GM21528 (cell line): ENCODE measurements at regions not wholly inside any gene's neighbourhood (a gene's known extent, or its start where the extent isn't known, plus 50 kb on each side); places are given as distances from the start of the nearest gene placed in this dataset.
"Not testable (repeated sequence)": the region's sequence is repeated elsewhere in the genome, so short reads cannot be mapped to it uniquely, and the experiment has no call there.

Experiments
- ATAC-seq: cut with Tn5 transposase; IDR thresholded peaks from one replicate; pipeline ENCODE4 v1.9.1; 2021; ENCODE audit warnings: mild to moderate bottlenecking, moderate library complexity; ENCODE audit not compliant: unreplicated experiment, low FRiP score

DNA sequence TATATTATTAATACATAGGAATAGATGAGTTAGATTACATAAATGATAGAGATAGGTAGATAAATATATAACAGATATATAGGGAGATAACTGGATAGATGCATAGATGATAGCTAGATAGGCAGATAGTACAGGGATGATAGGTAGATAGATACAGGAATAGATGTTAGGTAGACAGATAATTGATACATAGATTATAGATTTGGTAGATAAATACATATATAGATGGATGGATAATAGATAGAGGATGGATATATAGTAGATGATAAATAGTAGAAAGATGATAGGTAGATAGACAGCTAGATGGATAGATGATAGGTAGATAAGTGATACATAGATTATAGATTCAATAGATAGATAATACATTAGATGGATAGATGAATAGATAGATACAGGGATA lies 283.6 kb downstream of the SHOX start:
- no peak for ATAC-seq

DNA sequence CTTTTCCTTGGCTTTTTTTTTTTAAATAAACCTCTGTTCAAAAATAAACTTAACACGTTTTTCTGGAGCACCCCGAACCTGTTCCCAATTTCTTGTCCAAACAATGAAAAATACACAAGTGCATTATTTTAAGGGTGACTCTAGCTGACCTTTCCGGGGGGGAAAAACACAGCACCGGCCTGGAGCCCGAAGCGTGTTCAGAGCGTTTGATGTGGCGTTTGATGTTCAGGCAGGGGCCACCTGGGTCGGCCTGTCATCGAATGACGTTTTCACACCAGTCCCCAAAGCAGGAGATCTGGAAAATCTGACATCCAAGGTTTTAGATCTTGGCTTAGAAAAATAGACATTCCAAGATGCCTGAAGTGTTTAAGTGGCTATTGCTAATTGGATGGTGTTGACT lies 282.1 kb downstream of the SHOX start:
- no peak for ATAC-seq

DNA sequence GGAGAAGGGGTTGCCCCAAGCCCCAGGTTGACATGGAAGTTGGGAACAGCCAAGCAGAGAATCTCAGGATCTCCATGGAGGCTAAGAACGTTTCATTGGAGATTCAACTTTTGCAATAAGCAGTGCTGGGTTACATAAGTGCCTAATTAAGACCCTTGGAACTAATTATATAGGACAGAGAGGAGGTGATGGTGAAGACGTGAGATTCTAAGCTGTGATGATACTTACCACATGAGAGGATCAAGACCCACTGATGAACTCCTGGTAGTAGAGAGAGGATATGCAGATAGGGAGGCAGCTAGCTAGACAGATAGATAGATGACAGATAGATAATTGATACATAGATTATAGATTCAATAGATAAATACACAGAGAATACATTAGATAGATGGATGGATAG lies 278.5 kb downstream of the SHOX start:
- ATAC-seq, result not testable (repeated sequence)

DNA sequence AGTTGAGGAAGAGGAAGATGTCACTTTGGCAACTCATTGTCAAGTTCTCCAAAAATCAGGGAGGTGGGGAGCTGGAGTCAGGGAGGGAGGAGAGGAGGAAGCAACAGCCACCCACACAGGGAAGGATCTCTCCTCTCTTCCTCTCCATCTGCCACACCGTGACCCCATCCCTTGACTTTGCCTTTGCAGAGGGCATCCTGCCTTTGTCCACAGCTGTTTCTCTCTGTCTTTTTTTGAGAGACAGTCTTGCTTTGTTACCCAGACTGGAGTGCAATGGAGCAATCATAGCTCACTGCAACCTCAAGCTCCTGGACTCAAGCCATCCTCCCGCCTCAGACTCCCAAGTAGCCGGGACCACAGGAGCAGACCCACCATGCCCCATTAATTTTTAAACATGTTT lies 276.0 kb downstream of the SHOX start:
- ATAC-seq, result no peak

DNA sequence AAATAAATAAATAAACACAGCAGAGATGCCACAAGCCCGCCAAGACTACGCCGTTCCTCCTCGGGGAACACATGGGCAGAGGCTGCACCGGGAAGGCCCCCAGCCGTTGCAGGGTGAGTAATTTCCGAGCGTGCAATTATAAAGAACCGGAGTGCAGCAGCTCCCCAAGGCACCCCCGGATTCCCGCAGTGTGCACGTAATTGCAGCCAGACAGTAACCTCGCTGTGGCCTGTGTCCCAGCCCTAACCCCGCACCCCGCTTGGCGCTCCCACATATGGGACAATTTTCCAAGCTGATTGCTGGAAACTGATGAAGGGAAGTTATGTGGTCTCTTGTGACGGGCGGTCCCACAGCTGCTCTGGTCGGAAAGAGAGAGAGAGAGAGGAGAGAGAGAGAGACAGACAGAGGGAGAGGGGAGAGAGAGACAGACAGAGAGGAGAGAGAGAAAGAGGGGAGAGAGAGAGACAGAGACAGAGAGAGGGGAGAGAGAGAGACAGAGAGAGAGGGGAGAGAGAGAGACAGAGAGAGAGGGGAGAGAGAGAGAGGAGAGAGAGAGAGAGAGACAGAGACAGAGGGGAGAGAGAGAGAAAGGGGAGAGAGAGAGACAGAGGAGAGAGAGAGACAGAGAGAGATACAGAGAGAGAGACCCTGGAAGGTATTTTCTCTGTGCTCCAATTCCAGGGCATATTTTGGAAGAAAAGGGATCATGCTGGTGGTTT lies 275.4 kb downstream of the SHOX start:
- ATAC-seq, result no peak

DNA sequence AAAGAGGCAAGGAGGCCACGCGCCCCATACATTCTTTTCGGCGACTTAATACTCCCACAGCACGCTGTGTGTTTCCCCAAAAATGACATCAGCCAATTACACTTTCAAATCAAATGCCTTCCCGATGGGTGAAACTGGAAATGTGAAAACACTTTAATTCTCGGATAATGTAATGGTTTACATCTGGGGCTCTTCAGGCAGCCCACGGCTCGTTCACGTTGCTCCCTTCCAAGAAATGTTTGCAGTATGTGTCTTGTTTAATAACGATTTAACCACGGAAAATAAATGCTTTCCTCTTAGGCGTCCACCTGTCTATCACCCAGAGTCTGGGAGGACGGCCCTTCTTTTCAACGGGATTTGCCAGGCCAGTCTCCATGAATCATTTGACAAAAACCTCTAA lies 272.5 kb downstream of the SHOX start:
- ATAC-seq, result no peak

DNA sequence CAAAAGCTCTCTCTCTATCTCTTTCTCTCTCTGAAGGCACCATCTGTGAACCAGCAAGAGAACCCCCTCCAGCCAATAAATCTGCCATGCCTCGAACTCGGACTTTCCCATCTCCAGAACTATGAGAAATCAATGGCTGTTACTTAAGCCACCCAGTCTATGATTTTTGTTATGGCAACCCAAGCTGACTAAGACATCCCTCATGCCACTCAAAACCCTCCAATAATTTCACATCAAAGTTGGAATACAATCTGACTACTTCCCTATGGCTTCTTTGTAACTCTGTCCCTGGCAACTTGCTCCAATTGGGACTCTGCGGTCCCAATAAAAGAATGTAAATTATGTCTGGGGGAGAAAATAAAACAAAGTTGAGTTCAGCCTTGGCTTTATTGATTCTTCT lies 265.7 kb downstream of the SHOX start:
- no peak for ATAC-seq

DNA sequence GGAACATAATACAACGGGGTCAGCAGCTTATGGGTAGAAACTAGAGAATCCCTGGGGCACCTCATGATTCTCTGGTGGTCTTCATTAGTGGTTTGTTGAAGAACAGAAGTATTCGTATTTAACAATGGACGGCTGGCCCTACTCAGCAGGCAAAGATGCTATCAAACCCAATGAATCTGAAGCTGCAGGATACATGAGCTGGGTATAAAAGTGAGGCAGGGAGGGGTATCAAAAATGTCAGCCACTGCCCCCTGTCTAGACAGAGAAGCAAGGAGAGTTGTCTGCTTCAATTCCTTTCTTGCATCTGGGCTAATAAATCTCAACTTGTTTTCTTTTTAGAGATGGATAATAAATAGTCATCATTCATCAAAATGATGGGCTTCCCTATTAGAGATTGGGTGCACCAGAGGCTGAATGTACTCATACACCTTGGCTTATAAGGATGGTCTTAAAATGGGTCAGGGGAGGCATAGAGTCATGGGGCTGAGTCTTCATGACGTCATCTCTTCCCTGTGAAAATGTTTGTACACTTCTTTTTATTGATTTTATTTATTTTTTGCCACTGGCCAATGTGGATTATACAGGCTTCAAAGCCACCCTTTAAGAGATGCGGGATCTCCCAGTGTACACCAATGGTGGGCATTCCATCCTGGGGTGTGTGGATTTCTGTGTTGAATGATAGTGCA lies 259.5 kb downstream of the SHOX start:
- ATAC-seq, result no peak

DNA sequence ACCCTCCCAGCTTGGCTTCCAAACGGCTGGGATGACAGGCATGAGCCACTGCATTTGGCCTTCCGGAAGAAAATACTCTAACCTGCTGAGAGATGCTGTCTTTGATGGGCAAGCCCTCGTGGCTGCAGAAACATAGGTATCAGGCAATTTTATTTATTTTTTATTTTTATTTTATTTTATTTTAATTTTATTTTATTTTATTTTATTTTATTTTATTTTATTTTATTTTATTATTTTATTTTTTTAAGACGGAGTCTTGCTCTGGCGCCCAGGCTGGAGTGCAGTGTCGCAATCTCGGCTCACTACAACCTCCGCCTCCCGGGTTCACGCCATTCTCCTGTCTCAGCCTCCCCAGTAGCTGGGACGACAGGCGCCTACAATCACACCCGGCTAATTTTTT lies 257.1 kb downstream of the SHOX start:
- ATAC-seq, result not testable (repeated sequence)

DNA sequence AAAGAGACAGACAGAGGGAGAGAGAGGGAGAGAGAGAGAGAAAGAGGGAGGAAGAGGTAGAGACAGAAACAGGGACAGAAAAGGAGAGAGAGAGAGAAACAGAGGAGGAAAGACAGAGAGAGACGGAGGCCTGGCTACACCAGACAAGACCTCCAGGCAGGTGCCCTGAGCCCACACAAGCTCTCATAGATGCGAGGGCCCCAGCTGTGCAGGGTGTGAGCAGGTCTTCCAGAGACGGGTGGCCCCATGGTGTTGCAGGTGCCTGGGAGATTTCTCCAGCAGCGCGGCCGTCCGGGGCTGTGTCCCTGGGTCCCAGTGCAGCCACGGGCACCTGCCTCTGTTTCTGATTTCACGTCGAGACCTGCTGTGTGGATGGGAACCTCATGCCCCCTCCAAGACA lies 253.0 kb downstream of the SHOX start:
- no peak for ATAC-seq

DNA sequence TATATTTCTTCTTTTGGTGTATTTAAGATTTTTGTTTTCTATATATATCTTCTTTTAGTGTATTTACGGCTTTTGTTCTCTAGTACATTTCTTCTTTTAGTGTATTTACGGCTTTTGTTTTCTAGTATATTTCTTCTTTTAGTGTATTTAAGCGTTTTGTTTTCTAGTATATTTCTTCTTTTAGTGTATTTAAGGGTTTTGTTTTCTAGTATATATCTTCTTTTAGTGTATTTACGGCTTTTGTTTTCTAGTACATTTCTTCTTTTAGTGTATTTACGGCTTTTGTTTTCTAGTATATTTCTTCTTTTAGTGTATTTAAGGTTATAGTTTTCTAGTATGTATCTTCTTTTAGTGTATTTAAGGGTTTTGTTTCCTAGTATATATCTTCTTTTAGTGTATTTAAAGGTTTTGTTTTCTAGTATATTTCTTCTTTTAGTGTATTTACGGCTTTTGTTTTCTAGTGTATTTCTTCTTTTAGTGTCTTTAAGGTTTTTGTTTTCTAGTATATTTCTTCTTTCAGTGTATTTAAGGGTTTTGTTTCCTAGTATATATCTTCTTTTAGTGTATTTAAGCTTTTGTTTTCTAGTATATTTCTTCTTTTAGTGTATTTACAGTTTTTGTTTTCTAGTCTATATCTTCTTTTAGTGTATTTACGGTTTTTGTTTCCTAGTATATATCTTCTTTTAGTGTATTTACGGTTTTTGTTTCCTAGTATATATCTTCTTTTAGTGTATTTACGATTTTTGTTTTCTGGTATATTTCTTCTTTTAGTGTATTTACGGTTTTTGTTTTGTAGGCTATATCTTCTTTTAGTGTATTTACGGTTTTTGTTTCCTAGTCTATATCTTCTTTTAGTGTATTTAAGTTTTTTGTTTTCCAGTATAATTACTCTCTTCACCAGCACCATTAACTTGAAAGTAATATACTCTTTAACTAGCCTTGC lies 249.4 kb downstream of the SHOX start:
- not testable (repeated sequence) for ATAC-seq

DNA sequence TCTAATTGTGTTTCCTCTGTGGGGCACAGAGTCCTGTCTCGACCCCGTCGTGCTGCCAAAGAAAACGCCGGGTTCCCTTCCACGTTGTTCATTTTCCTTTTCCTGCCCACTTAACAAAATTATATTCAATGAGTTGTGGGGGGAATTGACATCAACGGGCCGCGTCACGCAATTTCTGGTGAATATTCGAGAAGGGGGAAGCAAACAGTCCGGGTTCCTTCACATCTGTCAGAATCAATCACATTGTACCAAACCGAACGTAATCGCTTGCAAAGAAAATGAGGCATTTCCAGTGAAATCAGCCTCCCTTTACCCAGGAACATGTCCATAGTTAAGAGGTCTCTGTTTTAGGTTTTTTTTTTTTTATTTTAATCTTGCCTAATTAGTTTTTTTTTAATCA lies 243.5 kb downstream of the SHOX start:
- no peak for ATAC-seq

DNA sequence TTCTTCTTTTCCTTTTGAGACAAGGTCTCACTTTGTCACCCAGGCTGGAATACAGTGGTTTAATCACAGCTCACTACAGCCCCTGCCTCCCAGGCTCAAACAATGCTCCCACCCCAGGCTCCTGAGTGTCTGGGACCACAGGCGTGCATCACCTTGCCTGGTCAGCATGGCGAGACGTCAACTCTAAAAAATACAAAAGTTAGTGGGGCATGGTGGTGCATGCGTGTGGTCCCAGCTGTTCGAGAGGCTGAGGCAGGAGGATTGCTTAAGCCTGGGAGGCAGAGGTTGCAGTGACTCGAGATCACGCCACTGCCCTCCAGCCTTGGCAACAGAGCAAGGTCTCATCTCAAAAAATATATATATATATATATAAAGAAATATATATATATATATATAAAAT lies 242.4 kb downstream of the SHOX start:
- ATAC-seq, result no peak

DNA sequence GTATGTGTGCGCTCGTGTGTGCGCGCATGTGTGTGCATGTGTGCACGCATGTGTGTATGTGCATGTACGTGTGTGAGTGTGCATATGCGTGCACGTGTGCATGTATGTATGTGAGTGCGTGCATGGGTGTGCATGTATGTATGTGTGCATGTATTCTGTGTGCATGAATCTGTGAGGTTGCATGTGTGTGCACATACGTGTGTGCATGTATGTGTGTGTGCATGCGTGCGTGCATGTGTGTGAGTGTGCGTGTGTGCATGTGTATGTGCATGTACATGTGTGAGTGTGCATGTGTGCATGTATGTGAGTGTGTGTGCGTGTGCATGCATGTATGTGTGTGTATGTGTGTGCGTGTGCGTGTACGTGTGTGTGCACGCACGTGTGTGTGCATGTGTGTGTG lies 241.5 kb downstream of the SHOX start:
- no peak for ATAC-seq

DNA sequence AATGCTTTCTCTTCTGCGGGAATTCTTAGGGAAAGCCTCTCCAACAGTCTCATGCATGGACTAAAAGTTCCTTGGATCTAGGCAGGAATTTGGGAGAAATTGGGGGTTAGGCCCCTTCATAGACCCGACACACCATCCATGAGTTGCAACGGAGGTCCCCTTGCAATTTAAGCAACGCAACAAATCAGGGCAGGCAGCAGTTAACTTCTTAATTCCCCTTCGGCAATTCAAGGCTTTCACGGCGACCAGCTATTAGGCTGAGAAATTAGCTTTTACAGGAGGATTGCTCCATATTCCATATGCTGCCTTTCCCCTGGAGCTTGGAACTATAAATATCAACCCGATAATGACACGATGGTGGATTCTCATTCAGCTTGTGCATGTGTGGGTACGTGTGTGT lies 241.0 kb downstream of the SHOX start:
- ATAC-seq, result no peak

DNA sequence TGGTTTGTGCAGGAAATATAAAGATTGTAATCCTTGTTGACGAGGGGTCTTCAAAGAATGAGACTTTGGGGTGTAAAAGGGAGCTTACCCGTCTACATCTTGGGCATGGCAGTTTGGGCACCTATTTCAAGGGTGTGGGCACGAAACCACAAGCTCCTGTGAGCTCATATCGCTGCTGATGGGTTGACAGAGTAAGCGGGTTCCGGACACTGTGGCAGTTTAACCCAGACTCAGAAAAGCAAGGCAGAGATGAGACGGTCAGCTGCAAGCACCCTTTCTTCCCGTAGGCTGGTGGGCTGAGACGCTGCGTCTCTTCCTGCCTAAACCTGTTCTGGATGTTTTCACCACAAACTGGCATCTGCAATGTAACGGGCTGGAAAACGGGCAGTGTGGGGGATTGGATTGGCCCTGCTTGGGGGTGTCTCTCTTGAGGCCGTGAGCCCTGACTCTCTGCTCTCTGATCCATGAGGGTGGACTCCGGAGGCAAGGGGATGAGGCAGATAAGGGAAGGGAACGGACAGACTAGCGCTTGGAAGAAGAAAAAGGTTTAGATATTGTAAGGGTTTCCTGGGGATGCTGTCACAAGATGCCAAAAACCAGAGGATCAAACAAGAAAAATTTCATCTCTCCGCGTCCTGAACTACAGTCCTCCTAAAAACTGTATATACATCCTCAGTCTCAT lies 237.5 kb downstream of the SHOX start:
- ATAC-seq, result no peak

DNA sequence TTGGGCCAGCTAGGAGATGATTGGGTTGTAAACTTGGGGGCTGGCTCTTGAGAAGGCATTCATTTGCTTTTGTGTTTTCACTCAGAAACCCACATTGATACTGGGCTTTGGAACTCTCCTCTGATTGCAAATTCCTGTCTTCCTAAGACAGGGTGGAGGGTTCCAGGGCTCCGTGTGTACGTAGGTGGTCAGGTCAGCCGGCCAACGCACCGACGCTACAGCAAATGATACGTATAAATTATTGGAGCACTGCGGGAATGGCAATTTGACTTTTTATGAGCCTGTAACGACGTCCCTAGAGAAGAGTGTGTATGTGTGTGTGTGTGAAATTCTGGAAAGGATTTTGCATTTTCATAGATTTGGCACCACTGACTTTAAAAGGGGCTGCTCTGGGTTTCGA lies 236.9 kb downstream of the SHOX start:
- ATAC-seq, result no peak

DNA sequence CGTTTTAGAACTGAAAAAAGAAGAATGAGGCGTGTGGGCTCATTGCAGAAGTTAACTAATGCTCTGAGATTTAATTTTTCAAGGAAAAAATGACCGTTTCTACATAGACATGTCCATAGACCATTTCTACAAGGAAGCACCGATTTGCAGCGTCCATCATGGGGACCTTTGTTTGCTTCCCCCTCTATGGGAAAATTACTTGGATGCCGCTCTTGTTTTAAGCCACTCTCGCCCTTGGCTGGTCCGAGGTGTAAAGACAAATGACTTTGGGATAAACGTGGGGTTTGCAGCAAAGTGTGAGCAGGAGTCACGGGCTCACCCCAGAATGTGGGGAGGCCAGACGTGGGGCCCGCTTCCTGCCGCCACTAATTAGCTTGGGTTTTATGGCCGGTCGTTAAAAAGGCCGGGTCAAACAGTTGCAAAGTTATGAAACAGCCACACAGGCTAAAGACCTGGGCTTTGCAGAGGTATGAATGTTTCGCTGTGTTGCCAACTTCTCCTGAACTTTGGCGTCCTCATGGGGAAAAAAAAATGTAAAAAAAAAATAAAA lies 235.9 kb downstream of the SHOX start:
- ATAC-seq, result no peak

DNA sequence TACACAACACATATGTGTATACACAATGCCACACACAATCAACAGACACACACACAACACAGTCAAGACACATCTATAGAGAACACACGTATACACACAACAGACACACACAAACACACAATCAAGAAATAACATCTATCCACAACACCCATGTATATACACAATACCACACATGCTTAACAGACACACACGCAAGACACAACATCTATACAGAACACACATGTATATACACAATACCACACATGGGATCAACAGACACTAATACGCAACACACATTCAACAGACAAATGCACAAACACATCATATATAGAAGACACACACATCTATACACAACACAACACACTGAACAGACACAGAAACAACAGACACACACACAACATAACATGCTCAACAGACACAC lies 234.8 kb downstream of the SHOX start:
- no peak for ATAC-seq

DNA sequence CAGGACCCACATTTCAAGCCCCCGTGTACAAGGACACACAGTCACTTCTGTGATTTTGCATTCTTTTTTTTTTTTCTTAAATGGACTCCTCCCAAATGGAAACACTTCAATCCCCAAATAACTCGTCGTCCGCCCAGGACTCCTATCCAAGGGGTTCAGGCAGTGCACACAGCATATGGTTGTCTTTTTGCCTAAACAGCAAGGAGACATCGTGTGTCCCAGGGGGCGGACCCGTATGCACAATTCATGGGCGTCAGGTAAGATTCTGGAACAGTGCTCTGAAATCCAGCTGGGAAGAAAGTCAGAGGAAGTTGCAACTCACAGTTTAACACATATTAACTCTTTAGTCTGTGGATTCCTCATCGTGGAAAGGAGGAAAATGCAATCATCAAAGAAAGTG lies 231.3 kb downstream of the SHOX start:
- no peak for ATAC-seq
